ENCODE measurements at regions not wholly inside any gene's neighbourhood (a gene's known extent, or its start where the extent isn't known, plus 50 kb on each side); places are given as distances from the start of the nearest gene placed in this dataset.
A peak's percentile ranks its signal among the peaks of the same experiment; 100 is the strongest.

GRCh38 chr2:82120654-82121053 lies 1816.1 kb upstream of the LRRTM1 start:
- TF ChIP-seq, protein P1, sequence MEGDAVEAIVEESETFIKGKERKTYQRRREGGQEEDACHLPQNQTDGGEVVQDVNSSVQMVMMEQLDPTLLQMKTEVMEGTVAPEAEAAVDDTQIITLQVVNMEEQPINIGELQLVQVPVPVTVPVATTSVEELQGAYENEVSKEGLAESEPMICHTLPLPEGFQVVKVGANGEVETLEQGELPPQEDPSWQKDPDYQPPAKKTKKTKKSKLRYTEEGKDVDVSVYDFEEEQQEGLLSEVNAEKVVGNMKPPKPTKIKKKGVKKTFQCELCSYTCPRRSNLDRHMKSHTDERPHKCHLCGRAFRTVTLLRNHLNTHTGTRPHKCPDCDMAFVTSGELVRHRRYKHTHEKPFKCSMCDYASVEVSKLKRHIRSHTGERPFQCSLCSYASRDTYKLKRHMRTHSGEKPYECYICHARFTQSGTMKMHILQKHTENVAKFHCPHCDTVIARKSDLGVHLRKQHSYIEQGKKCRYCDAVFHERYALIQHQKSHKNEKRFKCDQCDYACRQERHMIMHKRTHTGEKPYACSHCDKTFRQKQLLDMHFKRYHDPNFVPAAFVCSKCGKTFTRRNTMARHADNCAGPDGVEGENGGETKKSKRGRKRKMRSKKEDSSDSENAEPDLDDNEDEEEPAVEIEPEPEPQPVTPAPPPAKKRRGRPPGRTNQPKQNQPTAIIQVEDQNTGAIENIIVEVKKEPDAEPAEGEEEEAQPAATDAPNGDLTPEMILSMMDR (IDR thresholded peaks at IDR 0.05): no peak
- no peak for TF ChIP-seq POLR2A (IDR thresholded peaks at IDR 0.05)
- H3K36me3 ChIP-seq: no peaks in the 10 kb centered on the region

GRCh38 chr2:82120115-82120514 lies 1815.6 kb upstream of the LRRTM1 start:
- Histone ChIP-seq H3K4me1 (no peaks in the 10 kb centered on the region), H3K27ac (peak overlapping the region in 2 of 4 donors; percentile 13 to 44), H3K27me3 (no peaks in the 10 kb centered on the region), H3K9me3 (no peaks in the 10 kb centered on the region), H3K36me3 (no peaks in the 10 kb centered on the region), H3K4me3 (no peak overlapping the region)
- no peak for TF ChIP-seq POLR2A (IDR thresholded peaks at IDR 0.05)
- TF ChIP-seq, protein P1 (IDR thresholded peaks at IDR 0.05): no peak
- no peak for DNase-seq

More at GRCh38 chr2:82120654-82121053, 1816.1 kb upstream of the LRRTM1 start:
- DNase-seq: no peak
- no peaks in the 10 kb centered on the region for H3K9me3 ChIP-seq
- peak overlapping the region in 2 of 4 donors; percentile 13 to 44 for H3K27ac ChIP-seq
- no peaks in the 10 kb centered on the region for H3K27me3 ChIP-seq
- H3K4me1 ChIP-seq: no peaks in the 10 kb centered on the region
- H3K4me3 ChIP-seq: no peak overlapping the region

- H3K4me3 ChIP-seq: no peak overlapping the region
- H3K36me3 ChIP-seq: no peaks in the 10 kb centered on the region
- H3K27me3 ChIP-seq: no peaks in the 10 kb centered on the region
- TF ChIP-seq POLR2A (IDR thresholded peaks at IDR 0.05): no peak
- TF ChIP-seq, protein P1 (IDR thresholded peaks at IDR 0.05): no peak
- H3K4me1 ChIP-seq: no peaks in the 10 kb centered on the region
- H3K27ac ChIP-seq: no peak overlapping the region
- H3K9me3 ChIP-seq: no peaks in the 10 kb centered on the region
- DNase-seq: no peak
Observed at GRCh38 chr2:82109418-82109817, 1804.9 kb upstream of the LRRTM1 start.

DNA sequence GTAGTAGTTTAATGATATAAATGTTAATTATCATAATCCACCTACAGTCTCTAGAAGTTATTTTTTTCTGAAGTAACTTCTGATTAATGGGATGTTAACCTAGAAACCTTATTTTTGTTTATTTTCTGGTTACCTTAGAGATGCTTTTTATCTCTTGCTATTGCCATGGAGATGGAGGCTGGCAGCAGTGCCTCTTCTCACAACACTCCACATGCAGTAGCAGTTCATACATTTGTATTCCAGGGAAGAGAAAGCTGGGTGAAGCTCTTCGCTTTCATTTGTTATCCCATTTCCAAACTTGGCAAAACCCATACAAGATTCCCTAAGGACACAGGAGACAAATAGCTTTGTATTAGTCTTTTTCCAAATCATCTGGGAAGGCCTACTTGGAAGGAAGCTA lies 1794.1 kb upstream of the LRRTM1 start:
- H3K36me3 ChIP-seq: no peaks in the 10 kb centered on the region
- H3K4me1 ChIP-seq: no peaks in the 10 kb centered on the region
- no peaks in the 10 kb centered on the region for H3K9me3 ChIP-seq
- no peak overlapping the region for H3K4me3 ChIP-seq
- no peak for DNase-seq
- no peaks in the 10 kb centered on the region for H3K27me3 ChIP-seq
- H3K27ac ChIP-seq: no peak overlapping the region
- no peak for TF ChIP-seq POLR2A (IDR thresholded peaks at IDR 0.05)
- TF ChIP-seq, protein P1 (IDR thresholded peaks at IDR 0.05): no peak

DNA sequence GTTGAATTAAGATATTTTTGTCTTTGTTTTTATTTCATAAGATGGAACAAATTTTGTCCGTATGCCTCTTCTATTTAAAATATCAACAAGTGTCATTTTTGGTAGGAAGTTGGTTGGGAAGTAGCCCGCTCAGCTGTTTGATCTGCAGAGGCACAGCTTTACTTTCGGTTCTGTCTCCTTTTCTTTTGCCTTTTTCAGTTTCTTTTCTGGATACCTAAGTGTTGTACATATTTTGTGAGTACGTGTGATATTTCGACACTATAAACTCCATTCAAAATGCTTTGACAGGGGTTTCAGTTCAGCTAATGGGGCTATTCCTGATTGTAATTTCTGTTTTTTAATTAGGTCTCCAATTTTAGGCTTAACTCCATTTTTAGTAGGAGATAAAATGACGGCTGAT lies 1785.0 kb upstream of the LRRTM1 start:
- Histone ChIP-seq H3K27me3 (no peaks in the 10 kb centered on the region), H3K36me3 (no peaks in the 10 kb centered on the region), H3K4me1 (no peaks in the 10 kb centered on the region), H3K4me3 (no peak overlapping the region), H3K27ac (no peak overlapping the region), H3K9me3 (no peaks in the 10 kb centered on the region)
- TF ChIP-seq, protein P1 (IDR thresholded peaks at IDR 0.05): no peak
- TF ChIP-seq POLR2A (IDR thresholded peaks at IDR 0.05): no peak
- no peak for DNase-seq
